GM12873 (cell line): ENCODE measurements at regions not wholly inside any gene's neighbourhood (a gene's known extent, or its start where the extent isn't known, plus 50 kb on each side); places are given as distances from the start of the nearest gene placed in this dataset.

Source experiments
- CTCF ChIP-seq: IDR thresholded peaks from 2 replicates; pipeline ENCODE4 v1.5.1; 2012; ENCODE audit warnings: low read depth, mild to moderate bottlenecking, moderate library complexity, low read length, control low read depth; ENCODE audit not compliant: insufficient read depth; ENCODE audit errors: missing control alignments

- TF ChIP-seq CTCF = no peak
These were observed 138.9 kb downstream of the RASEF start for GRCh38 chr9:82923912-82924605.
